H1 (cell line): ENCODE measurements at regions not wholly inside any gene's neighbourhood (a gene's known extent, or its start where the extent isn't known, plus 50 kb on each side); places are given as distances from the start of the nearest gene placed in this dataset.

Source experiments
- CHD2 ChIP-seq: IDR thresholded peaks from 2 replicates; pipeline ENCODE4 v1.6.1; 2012; ENCODE audit warnings: low read length, improper control_type of control experiment
- JUND ChIP-seq: IDR thresholded peaks from 2 replicates; pipeline ENCODE4 v1.6.1; 2011; ENCODE audit warnings: mild to moderate bottlenecking, improper control_type of control experiment, low read length
- MAFK ChIP-seq: IDR thresholded peaks from 2 replicates; pipeline ENCODE4 v1.6.1; 2012; ENCODE audit warnings: low read depth, mild to moderate bottlenecking, improper control_type of control experiment, low read length
- SIX5 ChIP-seq: IDR thresholded peaks from 2 replicates; pipeline ENCODE4 v1.6.1; 2011; ENCODE audit warnings: mild to moderate bottlenecking, low read depth, low read length

GRCh38 chr15:58258501-58259292, 120.5 kb downstream of the AQP9 start (continued):
- no peak for TF ChIP-seq JUND
- TF ChIP-seq SIX5, result no peak
- TF ChIP-seq MAFK, result no peak
- TF ChIP-seq CHD2, result no peak
